GM21528 (cell line): ENCODE measurements at regions not wholly inside any gene's neighbourhood (a gene's known extent, or its start where the extent isn't known, plus 50 kb on each side); places are given as distances from the start of the nearest gene placed in this dataset.

Experiments
- ATAC-seq: cut with Tn5 transposase; IDR thresholded peaks from one replicate; pipeline ENCODE4 v1.9.1; 2021; ENCODE audit warnings: mild to moderate bottlenecking, moderate library complexity; ENCODE audit not compliant: unreplicated experiment, low FRiP score

- ATAC-seq, result no peak
These were observed 86.8 kb upstream of the OR13F1 start for GRCh38 chr9:104417296-104417695.

- no peak for ATAC-seq
These were observed 75.0 kb upstream of the OR13F1 start for GRCh38 chr9:104429031-104429546.

- no peak for ATAC-seq
These were observed 69.0 kb upstream of the OR13F1 start for GRCh38 chr9:104435059-104435458.

GRCh38 chr9:104448036-104448435 is 56.0 kb upstream of the OR13F1 start:
- no peak for ATAC-seq
